HepG2 (cell line): ENCODE measurements at regions not wholly inside any gene's neighbourhood (a gene's known extent, or its start where the extent isn't known, plus 50 kb on each side); places are given as distances from the start of the nearest gene placed in this dataset.

Experiments used
- ATAC-seq: fragments of 200-7000 bp; cut with Tn5 transposase; 3 replicates; pipeline ENCODE4 v1.9.1; 2020; ENCODE audit warnings: mild to moderate bottlenecking, moderate library complexity
- BruUV-seq: library from RNA; stranded (reverse); fragments of 400-500 nt; replicated peaks from 2 replicates; lab custom pipeline; 2021; lab: Mats Ljungman, UMichigan
- CTCF ChIA-PET: fragments of 300-600 bp; formaldehyde crosslinking; extraction: SDS; loops from one replicate; lab custom pipeline; 2021; ENCODE audit warnings: low total read pairs, inconsistent platforms, low intra/inter-chr PET ratio; lab: Yijun Ruan, JAX
- POLR2A ChIA-PET: fragments of 350-600 bp; sonication (Branson Sonifier 250); formaldehyde crosslinking; loops from one replicate; lab custom pipeline; 2020; ENCODE audit warnings: antibody characterized with exemption, inconsistent platforms; lab: Yijun Ruan, JAX
- DNase-seq: peaks from one replicate; pipeline ENCODE4 v3.0.0-alpha.2; 2015; ENCODE audit warnings: low spot score
- FAIRE-seq: peaks from 3 replicates; lab custom pipeline; 2011; peaks lifted over from hg19 to GRCh38; lab: Jason Lieb, UNC
- H2AFZ ChIP-seq: one replicate; pipeline ENCODE4 v1.6.1; 2011; ENCODE audit warnings: low read length, inconsistent platforms
- H3K27ac ChIP-seq: fragments of 300-600 bp; 3 replicates; pipeline ENCODE4 v1.8.0; 2011; ENCODE audit warnings: mixed run types, mild to moderate bottlenecking, mixed read lengths, low read length, inconsistent platforms; ENCODE audit not compliant: insufficient read depth; ENCODE audit errors: extremely low read length
- H3K27me3 ChIP-seq, 2 experiments: fragments of 200-600 bp in 1 of 2; 2 replicates in 1 of 2; 3 replicates in 1 of 2; pipeline versions ENCODE4 v1.6.0 to v1.8.0; 2011; ENCODE audit warnings: low read length in 2 of 2, mild to moderate bottlenecking in 2 of 2, moderate library complexity in 2 of 2, inconsistent platforms in 1 of 2; ENCODE audit not compliant: insufficient read depth in 2 of 2, control insufficient read depth in 1 of 2
- H3K36me3 ChIP-seq, 2 experiments: fragments of 200-600 bp in 1 of 2; replicated peaks in 1 of 2; 2 replicates in 1 of 2; 3 replicates in 1 of 2; pipeline versions ENCODE4 v1.5.1 to v1.8.0; 2011; ENCODE audit warnings: low read length in 2 of 2, inconsistent platforms in 1 of 2; ENCODE audit not compliant: insufficient read depth in 2 of 2, control insufficient read depth in 1 of 2
- H3K4me1 ChIP-seq: 2 replicates; pipeline ENCODE4 v1.5.1; 2012; ENCODE audit warnings: low read length, inconsistent platforms; ENCODE audit not compliant: insufficient read depth
- H3K4me2 ChIP-seq: 2 replicates; pipeline ENCODE4 v1.6.0; 2011; ENCODE audit warnings: low read depth, low read length, inconsistent platforms
- H3K4me3 ChIP-seq, 3 experiments: fragments of 200-600 bp in 1 of 3; sonication (generic), shearing (Covaris generic) in 1 of 3; replicated peaks in 1 of 3; 2 replicates each; pipeline ENCODE4 v1.5.1; 2011 to 2016; ENCODE audit warnings: low read length in 3 of 3, inconsistent platforms in 2 of 3, low read depth in 2 of 3, mild to moderate bottlenecking in 2 of 3, control low read depth in 1 of 3, mixed read lengths in 1 of 3; ENCODE audit not compliant: insufficient read depth in 1 of 3
- H3K79me2 ChIP-seq: one replicate; pipeline ENCODE4 v1.6.1; 2011; ENCODE audit warnings: low read length, inconsistent platforms; ENCODE audit not compliant: insufficient read depth
- H3K9ac ChIP-seq: 2 replicates; pipeline ENCODE4 v1.6.0; 2011; ENCODE audit warnings: mild to moderate bottlenecking, low read depth, low read length, inconsistent platforms; ENCODE audit not compliant: insufficient read depth
- H3K9me3 ChIP-seq: 2 replicates; pipeline ENCODE4 v1.5.1; 2012; ENCODE audit warnings: mild to moderate bottlenecking, low read length
- H4K20me1 ChIP-seq: 2 replicates; pipeline ENCODE4 v1.6.0; 2011; ENCODE audit warnings: inconsistent platforms, mild to moderate bottlenecking, low read length, moderate library complexity; ENCODE audit not compliant: insufficient read depth
- MAFF ChIP-seq: IDR thresholded peaks from 2 replicates; pipeline ENCODE4 v1.6.1; 2011; ENCODE audit warnings: low read depth, low read length, improper control_type of control experiment
- MAFK ChIP-seq, 2 experiments: IDR thresholded peaks in 1 of 2; conservative IDR thresholded peaks in 1 of 2; 2 replicates each; pipeline ENCODE4 v1.6.1; 2011; ENCODE audit warnings: improper control_type of control experiment in 2 of 2, low read length in 2 of 2
- SETDB1 ChIP-seq: sonication (generic); formaldehyde crosslinking; IDR thresholded peaks from 2 replicates; pipeline ENCODE4 v1.5.1; 2020; ENCODE audit warnings: missing genetic modification reagents, mild to moderate bottlenecking, borderline replicate concordance
- WGBS: methylation state at CpG from one replicate; pipeline ENCODE4 v1.1.6; 2017; ENCODE audit warnings: low lambda C conversion rate; 5-methylcytosine and 5-hydroxymethylcytosine counted together
- in situ Hi-C: cut with HindIII; loops from 2 replicates; pipeline ENCODE4 v1.10.0; 2017; ENCODE audit warnings: low pct_unique_long_range_greater_than_20kb; ENCODE audit not compliant: extremely low pct_ligation_motif_present
- intact Hi-C: fragments of 100-400 bp; cut with micrococcal nuclease; formaldehyde crosslinking; loops from one replicate; pipeline ENCODE4 v1.10.0; 2022; ENCODE audit not compliant: unreplicated experiment
- TF ChIP-seq, protein P1 (sequence below), 2 experiments: fragments of 450-650 bp in 1 of 2; sonication (generic) in 1 of 2; formaldehyde crosslinking in 1 of 2; IDR thresholded peaks; 2 replicates each; pipeline versions ENCODE4 v1.6.1 to v1.8.0; 2016 to 2022; ENCODE audit warnings: antibody characterized with exemption in 1 of 2, mild to moderate bottlenecking in 1 of 2, missing genetic modification reagents in 1 of 2
- TF ChIP-seq, protein P2 (sequence below): sonication (generic); formaldehyde crosslinking; IDR thresholded peaks from 2 replicates; pipeline ENCODE4 v1.5.0; 2020; ENCODE audit warnings: mild to moderate bottlenecking, missing genetic modification reagents, moderate library complexity

DNA sequence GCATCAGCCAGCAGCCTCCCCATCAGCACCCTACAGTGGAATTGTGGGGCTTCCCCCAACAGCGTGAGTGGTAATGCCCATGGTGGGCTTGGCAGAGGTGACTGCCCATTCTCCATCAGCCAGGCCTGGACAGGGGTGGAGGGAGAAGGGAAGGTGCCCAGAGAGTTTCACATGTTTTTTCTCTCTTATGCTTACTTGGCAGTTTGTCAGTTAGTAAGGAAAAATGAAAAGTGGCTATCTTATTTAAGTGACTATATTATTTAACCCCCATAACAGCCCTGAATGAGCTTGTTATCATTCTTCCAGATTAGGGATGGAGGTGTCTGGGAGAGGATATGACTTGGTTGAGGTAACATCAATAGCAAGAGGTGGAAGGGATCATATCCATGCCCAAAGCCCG lies 921.7 kb downstream of the GRID1 start:
- ATAC-seq (no peak), FAIRE-seq (no peak), DNase-seq (no peak)
- no peak overlapping the region for H3K4me2 ChIP-seq
- no peaks in the 10 kb centered on the region for H4K20me1 ChIP-seq
- in situ Hi-C loops: no loop called here
- TF ChIP-seq MAFF (peak; percentile 21; the same call in 1 of the 2 replicates), SETDB1 (CRISPR knock-in tag) (no peak), MAFK (conservative IDR thresholded peaks at IDR 0.05 in 1 of 2, IDR thresholded peaks at IDR 0.05 in 1 of 2; ENCODE audit: low read length in 2 of 2) (peak; percentile 55 to 60)
- TF ChIP-seq, protein P1, sequence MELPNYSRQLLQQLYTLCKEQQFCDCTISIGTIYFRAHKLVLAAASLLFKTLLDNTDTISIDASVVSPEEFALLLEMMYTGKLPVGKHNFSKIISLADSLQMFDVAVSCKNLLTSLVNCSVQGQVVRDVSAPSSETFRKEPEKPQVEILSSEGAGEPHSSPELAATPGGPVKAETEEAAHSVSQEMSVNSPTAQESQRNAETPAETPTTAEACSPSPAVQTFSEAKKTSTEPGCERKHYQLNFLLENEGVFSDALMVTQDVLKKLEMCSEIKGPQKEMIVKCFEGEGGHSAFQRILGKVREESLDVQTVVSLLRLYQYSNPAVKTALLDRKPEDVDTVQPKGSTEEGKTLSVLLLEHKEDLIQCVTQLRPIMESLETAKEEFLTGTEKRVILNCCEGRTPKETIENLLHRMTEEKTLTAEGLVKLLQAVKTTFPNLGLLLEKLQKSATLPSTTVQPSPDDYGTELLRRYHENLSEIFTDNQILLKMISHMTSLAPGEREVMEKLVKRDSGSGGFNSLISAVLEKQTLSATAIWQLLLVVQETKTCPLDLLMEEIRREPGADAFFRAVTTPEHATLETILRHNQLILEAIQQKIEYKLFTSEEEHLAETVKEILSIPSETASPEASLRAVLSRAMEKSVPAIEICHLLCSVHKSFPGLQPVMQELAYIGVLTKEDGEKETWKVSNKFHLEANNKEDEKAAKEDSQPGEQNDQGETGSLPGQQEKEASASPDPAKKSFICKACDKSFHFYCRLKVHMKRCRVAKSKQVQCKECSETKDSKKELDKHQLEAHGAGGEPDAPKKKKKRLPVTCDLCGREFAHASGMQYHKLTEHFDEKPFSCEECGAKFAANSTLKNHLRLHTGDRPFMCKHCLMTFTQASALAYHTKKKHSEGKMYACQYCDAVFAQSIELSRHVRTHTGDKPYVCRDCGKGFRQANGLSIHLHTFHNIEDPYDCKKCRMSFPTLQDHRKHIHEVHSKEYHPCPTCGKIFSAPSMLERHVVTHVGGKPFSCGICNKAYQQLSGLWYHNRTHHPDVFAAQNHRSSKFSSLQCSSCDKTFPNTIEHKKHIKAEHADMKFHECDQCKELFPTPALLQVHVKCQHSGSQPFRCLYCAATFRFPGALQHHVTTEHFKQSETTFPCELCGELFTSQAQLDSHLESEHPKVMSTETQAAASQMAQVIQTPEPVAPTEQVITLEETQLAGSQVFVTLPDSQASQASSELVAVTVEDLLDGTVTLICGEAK (IDR thresholded peaks at IDR 0.05): no peak
- TF ChIP-seq, protein P1 (CRISPR knock-in tag; IDR thresholded peaks at IDR 0.05): no peak
- TF ChIP-seq, protein P2, sequence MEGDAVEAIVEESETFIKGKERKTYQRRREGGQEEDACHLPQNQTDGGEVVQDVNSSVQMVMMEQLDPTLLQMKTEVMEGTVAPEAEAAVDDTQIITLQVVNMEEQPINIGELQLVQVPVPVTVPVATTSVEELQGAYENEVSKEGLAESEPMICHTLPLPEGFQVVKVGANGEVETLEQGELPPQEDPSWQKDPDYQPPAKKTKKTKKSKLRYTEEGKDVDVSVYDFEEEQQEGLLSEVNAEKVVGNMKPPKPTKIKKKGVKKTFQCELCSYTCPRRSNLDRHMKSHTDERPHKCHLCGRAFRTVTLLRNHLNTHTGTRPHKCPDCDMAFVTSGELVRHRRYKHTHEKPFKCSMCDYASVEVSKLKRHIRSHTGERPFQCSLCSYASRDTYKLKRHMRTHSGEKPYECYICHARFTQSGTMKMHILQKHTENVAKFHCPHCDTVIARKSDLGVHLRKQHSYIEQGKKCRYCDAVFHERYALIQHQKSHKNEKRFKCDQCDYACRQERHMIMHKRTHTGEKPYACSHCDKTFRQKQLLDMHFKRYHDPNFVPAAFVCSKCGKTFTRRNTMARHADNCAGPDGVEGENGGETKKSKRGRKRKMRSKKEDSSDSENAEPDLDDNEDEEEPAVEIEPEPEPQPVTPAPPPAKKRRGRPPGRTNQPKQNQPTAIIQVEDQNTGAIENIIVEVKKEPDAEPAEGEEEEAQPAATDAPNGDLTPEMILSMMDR (CRISPR knock-in tag): no peak
- no peaks in the 10 kb centered on the region for H3K36me3 ChIP-seq
- no peak overlapping the region for H3K9ac ChIP-seq
- no peaks in the 10 kb centered on the region for H3K79me2 ChIP-seq
- WGBS: 3% methylated on average over 2 of the region's 2 CpGs
- ChIA-PET CTCF (no interaction called here), POLR2A (no interaction called here)
- H3K27ac ChIP-seq: no peak overlapping the region
- H3K4me1 ChIP-seq: no peaks in the 10 kb centered on the region
- no peaks in the 10 kb centered on the region for H3K27me3 ChIP-seq
- intact Hi-C loops: no loop called here
- no TSS peak for BruUV-seq
- no peaks in the 10 kb centered on the region for H3K9me3 ChIP-seq
- no peak overlapping the region for H2AFZ ChIP-seq
- H3K4me3 ChIP-seq: no peak overlapping the region
